ENCODE measurements at regions not wholly inside any gene's neighbourhood (a gene's known extent, or its start where the extent isn't known, plus 50 kb on each side); places are given as distances from the start of the nearest gene placed in this dataset.
"Not testable (repeated sequence)": the region's sequence is repeated elsewhere in the genome, so short reads cannot be mapped to it uniquely, and the experiment has no call there.

GRCh38 chr21:35573472-35574374 lies 486.6 kb downstream of the SETD4 start:
- DNase-seq (ENCODE audit: low read depth in 2 of 2), result no peak

GRCh38 chr21:35571910-35572309 lies 488.4 kb downstream of the SETD4 start:
- DNase-seq (ENCODE audit: low read depth in 2 of 2), result no peak

GRCh38 chr21:35568643-35569042 lies 491.7 kb downstream of the SETD4 start:
- no peak for DNase-seq (ENCODE audit: low read depth in 2 of 2)

- no peak for DNase-seq (ENCODE audit: low read depth in 2 of 2)
Observed at GRCh38 chr21:35566874-35567273, 493.5 kb downstream of the SETD4 start.

- DNase-seq (ENCODE audit: low read depth in 2 of 2), result no peak
Observed at GRCh38 chr21:35565204-35565611, 495.1 kb downstream of the SETD4 start.

GRCh38 chr21:35563885-35564451 lies 496.4 kb downstream of the SETD4 start:
- DNase-seq (ENCODE audit: low read depth in 2 of 2), result no peak

- DNase-seq (ENCODE audit: low read depth in 2 of 2), result no peak
Observed at GRCh38 chr21:35562876-35563275, 497.4 kb downstream of the SETD4 start.

- no peak for DNase-seq (ENCODE audit: low read depth in 2 of 2)
Observed at GRCh38 chr21:35561116-35561515, 499.2 kb downstream of the SETD4 start.

GRCh38 chr21:35559829-35560225 lies 500.5 kb downstream of the SETD4 start:
- no peak for DNase-seq (ENCODE audit: low read depth in 2 of 2)

GRCh38 chr21:35559128-35559828 lies 501.0 kb downstream of the SETD4 start:
- no peak for DNase-seq (ENCODE audit: low read depth in 2 of 2)

- DNase-seq (ENCODE audit: low read depth in 2 of 2), result no peak
Observed at GRCh38 chr21:35556536-35556935, 503.8 kb downstream of the SETD4 start.

GRCh38 chr21:35552483-35552882 lies 503.4 kb upstream of the RUNX1 start:
- not testable (repeated sequence) for DNase-seq (ENCODE audit: low read depth in 2 of 2)

GRCh38 chr21:35548904-35549615 lies 500.0 kb upstream of the RUNX1 start:
- no peak for DNase-seq (ENCODE audit: low read depth in 2 of 2)

GRCh38 chr21:35547946-35548774 lies 499.1 kb upstream of the RUNX1 start:
- DNase-seq (ENCODE audit: low read depth in 2 of 2), result no peak

GRCh38 chr21:35543746-35544145 lies 494.6 kb upstream of the RUNX1 start:
- no peak for DNase-seq (ENCODE audit: low read depth in 2 of 2)

GRCh38 chr21:35540950-35541638 lies 492.0 kb upstream of the RUNX1 start:
- no peak for DNase-seq (ENCODE audit: low read depth in 2 of 2)

GRCh38 chr21:35538386-35538785 lies 489.3 kb upstream of the RUNX1 start:
- DNase-seq (ENCODE audit: low read depth in 2 of 2), result no peak

GRCh38 chr21:35537604-35538003 lies 488.5 kb upstream of the RUNX1 start:
- DNase-seq (ENCODE audit: low read depth in 2 of 2), result no peak

GRCh38 chr21:35533893-35534292 lies 484.8 kb upstream of the RUNX1 start:
- DNase-seq (ENCODE audit: low read depth in 2 of 2), result no peak

GRCh38 chr21:35530766-35531165 lies 481.7 kb upstream of the RUNX1 start:
- no peak for DNase-seq (ENCODE audit: low read depth in 2 of 2)

Data from activated CD4-positive, alpha-beta T cell treated with anti-CD3 and anti-CD28 coated beads for 24 hours (primary cell).